Fibroblast of the conjunctiva (primary cell): ENCODE measurements at regions not wholly inside any gene's neighbourhood (a gene's known extent, or its start where the extent isn't known, plus 50 kb on each side); places are given as distances from the start of the nearest gene placed in this dataset.

Experiments used
- DNase-seq: peaks from one replicate; pipeline ENCODE4 v3.0.0-alpha.2; 2010; ENCODE audit warnings: low read depth

- no peak for DNase-seq
Measured at GRCh38 chr11:27604416-27604815, 95.8 kb downstream of the BDNF start.

GRCh38 chr11:27603376-27603990, 96.8 kb downstream of the BDNF start:
- DNase-seq: no peak

DNA sequence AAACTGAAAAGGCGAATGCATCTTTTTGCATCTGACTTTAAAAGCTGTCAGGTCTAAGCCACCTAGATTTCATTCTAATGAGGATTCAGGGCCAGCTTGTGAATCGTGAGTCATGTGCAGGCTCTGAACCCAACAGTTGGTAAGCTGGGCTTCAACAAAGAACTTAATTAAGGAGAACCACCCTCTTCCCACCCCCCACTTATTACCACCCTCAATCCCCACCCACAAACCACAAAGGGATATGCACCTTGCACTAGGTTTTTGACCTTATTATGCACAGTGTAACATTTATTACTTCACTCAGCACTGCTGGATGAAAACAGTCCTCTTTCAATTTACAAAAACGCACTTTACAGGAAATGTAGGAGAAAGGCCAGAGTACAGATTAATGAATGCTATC, 94.1 kb upstream of the LIN7C start:
- DNase-seq: no peak

- DNase-seq: no peak
Measured at GRCh38 chr11:27599217-27599616, 92.6 kb upstream of the LIN7C start.

DNA sequence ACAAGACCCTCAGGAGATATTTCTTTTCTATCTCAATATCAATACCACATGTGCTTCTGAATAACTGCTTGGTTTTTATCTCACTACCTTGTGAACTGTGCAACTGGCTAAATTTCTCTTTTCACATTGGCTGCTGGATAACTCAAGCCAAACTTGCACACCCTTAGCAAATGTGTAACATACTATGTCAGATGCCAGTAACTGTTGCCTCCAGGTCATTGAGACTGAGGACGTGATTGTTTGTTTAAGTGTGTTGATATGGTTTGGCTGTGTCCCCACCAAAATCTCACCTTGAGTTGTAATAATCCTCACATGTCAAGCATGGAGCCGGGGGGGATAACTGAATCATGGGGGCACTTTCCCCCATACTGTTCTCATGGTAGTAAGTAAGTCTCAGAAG, 90.2 kb upstream of the LIN7C start:
- DNase-seq: no peak

- no peak for DNase-seq
Measured at GRCh38 chr11:27596388-27596787, 89.8 kb upstream of the LIN7C start.

- DNase-seq: no peak
Measured at GRCh38 chr11:27592098-27592780, 85.7 kb upstream of the LIN7C start.

DNA sequence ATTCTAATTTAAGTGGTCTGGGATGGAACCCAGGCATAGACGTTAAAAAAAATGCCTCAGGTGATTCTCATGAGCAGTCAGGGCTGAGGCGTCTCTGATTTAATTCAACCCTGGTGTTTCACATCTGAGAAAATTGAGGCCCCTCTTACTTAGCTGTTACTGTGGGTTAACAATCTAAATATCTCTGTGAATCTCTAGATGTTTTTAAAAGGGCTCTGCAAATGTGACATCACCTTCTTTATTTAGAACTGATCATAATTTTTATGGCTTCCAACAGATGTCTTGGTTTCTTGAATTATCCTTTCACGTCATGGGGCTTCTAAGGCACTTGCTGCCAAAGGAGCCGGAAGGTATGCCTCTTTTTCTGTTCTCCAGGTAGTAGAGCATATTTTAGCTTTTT, 76.1 kb upstream of the LIN7C start:
- no peak for DNase-seq

DNA sequence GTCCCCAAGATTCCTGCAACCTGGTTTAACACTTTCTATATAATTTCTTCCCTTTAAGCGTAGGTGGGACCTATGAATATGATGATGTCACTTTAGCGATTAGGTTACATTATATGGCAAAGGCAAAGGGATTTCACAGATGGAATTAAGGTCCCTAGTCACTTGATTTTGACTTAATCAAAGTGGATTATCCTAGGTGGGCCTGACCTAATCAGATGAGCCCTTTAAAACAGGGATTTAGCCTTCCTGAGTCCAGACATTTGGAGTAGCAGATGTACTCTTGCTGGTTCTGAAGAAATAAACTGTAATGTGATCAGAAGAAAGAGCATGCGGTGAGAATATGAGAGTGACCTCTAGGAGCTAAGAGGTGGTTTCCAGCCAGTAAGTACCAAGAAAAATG, 67.8 kb upstream of the LIN7C start:
- no peak for DNase-seq

DNA sequence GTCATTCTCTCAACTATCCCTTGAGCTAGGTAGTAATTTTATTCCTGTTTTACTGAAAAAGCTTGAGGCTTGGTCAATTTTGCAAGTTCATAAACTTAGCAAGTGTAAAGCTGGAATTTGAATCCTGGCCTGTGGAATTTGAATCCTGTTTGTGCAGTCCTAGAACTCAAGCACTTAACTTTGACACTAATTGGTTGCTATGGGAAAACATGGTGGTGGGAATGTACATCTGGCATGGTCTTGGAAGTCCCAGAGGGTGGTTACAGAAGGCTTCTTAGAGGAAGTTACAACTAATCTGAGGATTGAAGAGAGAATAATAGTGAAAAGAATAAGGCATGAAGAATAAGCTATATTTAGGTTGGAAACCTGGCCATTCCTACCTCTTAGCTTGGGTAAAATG, 66.5 kb upstream of the LIN7C start:
- DNase-seq: no peak

GRCh38 chr11:27571154-27571810, 64.7 kb upstream of the LIN7C start:
- DNase-seq: peak; percentile 10

GRCh38 chr11:27570542-27570941, 64.0 kb upstream of the LIN7C start:
- DNase-seq: no peak

- no peak for DNase-seq
Measured at GRCh38 chr11:27563641-27564040, 57.1 kb upstream of the LIN7C start.

- DNase-seq: no peak
Measured at GRCh38 chr11:27563201-27563600, 56.6 kb upstream of the LIN7C start.

- no peak for DNase-seq
Measured at GRCh38 chr11:27558401-27558800, 51.8 kb upstream of the LIN7C start.

- no peak for DNase-seq
Measured at GRCh38 chr11:27557226-27557625, 50.7 kb upstream of the LIN7C start.
